Activated T-cell treated with anti-CD3 and anti-CD28 coated beads, Interleukin-2, amount 50 U/mL, for 72 hours (primary cell): ENCODE measurements at regions not wholly inside any gene's neighbourhood (a gene's known extent, or its start where the extent isn't known, plus 50 kb on each side); places are given as distances from the start of the nearest gene placed in this dataset.
"Not testable (repeated sequence)": the region's sequence is repeated elsewhere in the genome, so short reads cannot be mapped to it uniquely, and the experiment has no call there.

ENCODE experiments used
- ATAC-seq, 2 donors: fragments of 150-1000 bp; cut with Tn5 transposase; replicated peaks in 1 of 2; 2 replicates each; pipeline ENCODE4 v1.10.0; 2021; ENCODE audit warnings: moderate library complexity in 2 of 2, mild to moderate bottlenecking in 1 of 2
- DNase-seq, 2 donors: peaks; one replicate each; pipeline ENCODE4 v3.0.0; 2021 to 2022; ENCODE audit warnings: mixed read lengths in 1 of 2
- H3K27ac Mint-ChIP-seq: one replicate; pipeline ENCODE4 v1.8.0; 2022; ENCODE audit warnings: mild to moderate bottlenecking, moderate library complexity, mixed read lengths
- H3K27me3 Mint-ChIP-seq: one replicate; pipeline ENCODE4 v1.8.0; 2022; ENCODE audit warnings: low read depth, mixed read lengths
- H3K36me3 Mint-ChIP-seq, 2 donors: one replicate each; pipeline ENCODE4 v1.8.0; 2022; ENCODE audit warnings: mixed read lengths in 2 of 2, mild to moderate bottlenecking in 1 of 2; ENCODE audit not compliant: insufficient read depth in 2 of 2
- H3K4me1 Mint-ChIP-seq: one replicate; pipeline ENCODE4 v1.8.0; 2022; ENCODE audit warnings: low read depth, mixed read lengths
- H3K4me3 Mint-ChIP-seq, 2 donors: one replicate each; pipeline ENCODE4 v1.8.0; 2022; ENCODE audit warnings: mild to moderate bottlenecking in 2 of 2, mixed read lengths in 2 of 2, moderate library complexity in 2 of 2
- H3K9me3 Mint-ChIP-seq, 2 donors: one replicate each; pipeline ENCODE4 v1.8.0; 2022; ENCODE audit warnings: mixed read lengths in 2 of 2

GRCh38 chr5:167940911-167941310 is 350.5 kb upstream of the WWC1 start:
- DNase-seq, result no peak
- no peaks in the 10 kb centered on the region for H3K9me3 Mint-ChIP-seq
- ATAC-seq, result no peak
- no peak overlapping the region for H3K4me3 Mint-ChIP-seq
- no peaks in the 10 kb centered on the region for H3K4me1 Mint-ChIP-seq
- H3K36me3 Mint-ChIP-seq, result no peaks in the 10 kb centered on the region
- H3K27ac Mint-ChIP-seq, result no peak overlapping the region
- H3K27me3 Mint-ChIP-seq, result no peaks in the 10 kb centered on the region

GRCh38 chr5:167941556-167941955 is 349.9 kb upstream of the WWC1 start:
- DNase-seq, H3K4me1 Mint-ChIP-seq, ATAC-seq, H3K4me3 Mint-ChIP-seq, H3K36me3 Mint-ChIP-seq, H3K9me3 Mint-ChIP-seq, H3K27ac Mint-ChIP-seq, H3K27me3 Mint-ChIP-seq: not testable (repeated sequence)

GRCh38 chr5:167943343-167943742 is 348.1 kb upstream of the WWC1 start:
- Mint-ChIP-seq H3K27me3 (no peaks in the 10 kb centered on the region), H3K27ac (no peak overlapping the region), H3K36me3 (no peaks in the 10 kb centered on the region), H3K9me3 (no peaks in the 10 kb centered on the region), H3K4me3 (no peak overlapping the region), H3K4me1 (no peaks in the 10 kb centered on the region)
- no peak for DNase-seq
- ATAC-seq, result no peak

DNA sequence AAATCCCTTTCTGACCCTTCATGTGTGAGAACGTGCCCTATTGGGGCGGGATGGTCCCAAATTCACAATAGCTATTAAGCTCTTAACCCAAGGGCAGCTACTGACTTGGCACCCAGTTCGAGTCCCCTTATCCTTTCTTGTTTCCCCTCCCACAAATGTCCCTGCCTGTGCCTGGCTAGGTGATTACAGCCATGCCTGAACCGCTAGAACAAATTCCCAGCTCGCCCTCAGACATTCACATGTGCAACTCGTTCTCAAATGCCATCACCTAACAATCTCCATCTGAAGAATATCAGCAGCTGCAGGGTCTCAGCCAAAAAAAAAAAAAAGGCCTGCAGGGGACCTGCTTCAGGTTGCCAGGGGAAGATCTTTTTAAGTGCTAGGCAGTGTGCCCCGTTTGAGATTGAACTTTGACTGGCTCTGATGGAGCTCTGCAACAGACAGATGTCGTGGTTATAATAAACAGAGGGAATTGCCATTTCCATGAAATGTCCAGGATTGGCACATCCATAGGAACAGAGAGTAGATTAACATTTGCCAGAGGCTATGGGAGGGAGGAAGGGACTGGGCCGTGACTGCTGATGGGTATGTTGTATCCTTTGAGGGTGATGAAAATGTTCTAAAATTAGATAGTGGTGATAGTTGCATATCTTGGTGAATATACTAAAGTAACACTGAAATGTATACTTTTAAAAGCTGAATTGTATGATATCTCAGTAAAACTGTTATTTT is 347.2 kb upstream of the WWC1 start:
- H3K27ac Mint-ChIP-seq, result no peak overlapping the region
- H3K4me3 Mint-ChIP-seq, result no peak overlapping the region
- H3K9me3 Mint-ChIP-seq, result no peaks in the 10 kb centered on the region
- ATAC-seq (no peak), DNase-seq (no peak)
- no peaks in the 10 kb centered on the region for H3K4me1 Mint-ChIP-seq
- no peaks in the 10 kb centered on the region for H3K27me3 Mint-ChIP-seq
- no peaks in the 10 kb centered on the region for H3K36me3 Mint-ChIP-seq

GRCh38 chr5:167945542-167946384 is 345.7 kb upstream of the WWC1 start:
- no peak for ATAC-seq
- Mint-ChIP-seq H3K27ac (no peak overlapping the region), H3K4me1 (no peaks in the 10 kb centered on the region), H3K36me3 (no peaks in the 10 kb centered on the region), H3K9me3 (no peaks in the 10 kb centered on the region), H3K27me3 (no peaks in the 10 kb centered on the region), H3K4me3 (no peak overlapping the region)
- no peak for DNase-seq

GRCh38 chr5:167947306-167947705 is 344.1 kb upstream of the WWC1 start:
- no peak overlapping the region for H3K27ac Mint-ChIP-seq
- H3K9me3 Mint-ChIP-seq, result no peaks in the 10 kb centered on the region
- no peaks in the 10 kb centered on the region for H3K27me3 Mint-ChIP-seq
- no peaks in the 10 kb centered on the region for H3K36me3 Mint-ChIP-seq
- ATAC-seq, result no peak
- no peak overlapping the region for H3K4me3 Mint-ChIP-seq
- H3K4me1 Mint-ChIP-seq, result no peaks in the 10 kb centered on the region
- no peak for DNase-seq

DNA sequence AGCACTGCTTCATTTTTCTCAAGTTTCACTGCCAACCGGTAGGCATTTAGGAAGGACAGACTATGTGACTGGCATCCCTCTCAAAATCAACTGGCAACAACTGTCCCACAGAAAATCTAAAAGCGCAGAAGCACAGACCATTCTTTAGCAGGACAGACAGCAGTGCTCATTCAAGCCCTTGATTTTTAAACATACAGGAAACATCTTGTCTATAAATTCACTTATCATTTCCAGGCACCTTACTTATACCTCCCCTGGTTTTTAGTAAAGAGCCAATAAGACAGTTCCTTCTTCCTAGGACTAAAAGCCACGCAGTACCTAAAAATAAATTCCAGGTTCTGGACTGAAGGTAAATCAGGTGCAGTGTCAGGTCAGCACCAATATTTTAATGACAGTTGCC is 343.2 kb upstream of the WWC1 start:
- H3K36me3 Mint-ChIP-seq, result no peaks in the 10 kb centered on the region
- no peaks in the 10 kb centered on the region for H3K4me1 Mint-ChIP-seq
- no peaks in the 10 kb centered on the region for H3K9me3 Mint-ChIP-seq
- no peak overlapping the region for H3K4me3 Mint-ChIP-seq
- H3K27me3 Mint-ChIP-seq, result no peaks in the 10 kb centered on the region
- ATAC-seq (no peak), DNase-seq (no peak)
- no peak overlapping the region for H3K27ac Mint-ChIP-seq

- no peak overlapping the region for H3K27ac Mint-ChIP-seq
- no peaks in the 10 kb centered on the region for H3K27me3 Mint-ChIP-seq
- no peaks in the 10 kb centered on the region for H3K9me3 Mint-ChIP-seq
- ATAC-seq (peak in 1 of 2 donors; percentile 65), DNase-seq (peak in 1 of 2 donors; percentile 1)
- no peaks in the 10 kb centered on the region for H3K4me1 Mint-ChIP-seq
- H3K4me3 Mint-ChIP-seq, result no peak overlapping the region
- H3K36me3 Mint-ChIP-seq, result no peaks in the 10 kb centered on the region
Measured at GRCh38 chr5:167949435-167949834, 342.0 kb upstream of the WWC1 start.

- H3K4me3 Mint-ChIP-seq, result no peak overlapping the region
- no peaks in the 10 kb centered on the region for H3K4me1 Mint-ChIP-seq
- DNase-seq (no peak), ATAC-seq (no peak)
- no peak overlapping the region for H3K27ac Mint-ChIP-seq
- H3K9me3 Mint-ChIP-seq, result no peaks in the 10 kb centered on the region
- no peaks in the 10 kb centered on the region for H3K27me3 Mint-ChIP-seq
- H3K36me3 Mint-ChIP-seq, result no peaks in the 10 kb centered on the region
Measured at GRCh38 chr5:167950126-167950721, 341.2 kb upstream of the WWC1 start.

GRCh38 chr5:167951116-167951515 is 340.3 kb upstream of the WWC1 start:
- no peaks in the 10 kb centered on the region for H3K9me3 Mint-ChIP-seq
- no peaks in the 10 kb centered on the region for H3K36me3 Mint-ChIP-seq
- no peaks in the 10 kb centered on the region for H3K27me3 Mint-ChIP-seq

GRCh38 chr5:167952278-167952995 is 339.0 kb upstream of the WWC1 start:
- H3K27me3 Mint-ChIP-seq, result no peaks in the 10 kb centered on the region
- DNase-seq (no peak), ATAC-seq (no peak)
- no peaks in the 10 kb centered on the region for H3K4me1 Mint-ChIP-seq
- no peak overlapping the region for H3K27ac Mint-ChIP-seq
- no peak overlapping the region for H3K4me3 Mint-ChIP-seq
- H3K9me3 Mint-ChIP-seq, result peaks cover 4% of the 10 kb centered on the region in 2 donors
- no peaks in the 10 kb centered on the region for H3K36me3 Mint-ChIP-seq

More at GRCh38 chr5:167951116-167951515, 340.3 kb upstream of the WWC1 start:
- H3K4me3 Mint-ChIP-seq, result peak overlapping the region in 1 of 2 donors; percentile 0
- DNase-seq (no peak), ATAC-seq (no peak)
- H3K4me1 Mint-ChIP-seq, result no peaks in the 10 kb centered on the region
- H3K27ac Mint-ChIP-seq, result no peak overlapping the region

GRCh38 chr5:167953151-167953798 is 338.2 kb upstream of the WWC1 start:
- Mint-ChIP-seq H3K4me1 (no peaks in the 10 kb centered on the region), H3K27ac (no peak overlapping the region), H3K9me3 (peaks cover 7 to 10% of the 10 kb centered on the region in 2 donors), H3K36me3 (no peaks in the 10 kb centered on the region), H3K27me3 (no peaks in the 10 kb centered on the region), H3K4me3 (no peak overlapping the region)
- no peak for DNase-seq
- no peak for ATAC-seq
